ENCODE measurements at regions not wholly inside any gene's neighbourhood (a gene's known extent, or its start where the extent isn't known, plus 50 kb on each side); places are given as distances from the start of the nearest gene placed in this dataset.

DNA sequence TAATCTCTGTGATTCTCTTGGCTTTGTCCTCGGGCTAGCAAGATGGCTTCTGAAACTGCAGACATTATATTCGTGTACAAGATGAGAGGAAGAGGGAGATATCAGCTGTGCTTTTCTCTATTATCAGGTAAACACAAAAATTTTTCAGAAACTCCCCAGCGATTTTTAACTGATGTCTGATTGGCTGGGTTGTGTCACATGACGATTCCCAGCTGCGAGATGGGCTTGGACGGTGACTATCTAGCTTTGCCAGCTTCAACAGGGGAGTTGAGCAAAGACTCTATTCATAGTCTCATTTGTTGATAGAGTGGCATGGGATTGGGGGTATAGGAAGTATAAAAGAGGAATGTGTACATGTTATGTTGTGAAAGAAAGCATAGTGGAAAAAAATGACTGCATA lies 248.8 kb upstream of the AZI2 start:
- TF ChIP-seq CTCF (conservative IDR thresholded peaks at IDR 0.05; ENCODE audit: low read depth in 2 of 2) (no peak), EZH2 (IDR thresholded peaks at IDR 0.05; ENCODE audit: low read depth, unreplicated experiment) (no peak), CREB1 (CRISPR knock-in tag; IDR thresholded peaks at IDR 0.05; ENCODE audit: low read depth) (no peak), JUNB (IDR thresholded peaks at IDR 0.05; ENCODE audit: unreplicated experiment) (no peak), REST (IDR thresholded peaks at IDR 0.05; ENCODE audit: unreplicated experiment) (no peak), ZNF462 (CRISPR knock-in tag; IDR thresholded peaks at IDR 0.05) (no peak)
